Activated naive CD8-positive, alpha-beta T cell treated with anti-CD3 and anti-CD28 coated beads, Interleukin-2, amount 50 U/mL, for 24 hours (primary cell): ENCODE measurements at regions not wholly inside any gene's neighbourhood (a gene's known extent, or its start where the extent isn't known, plus 50 kb on each side); places are given as distances from the start of the nearest gene placed in this dataset.

ENCODE experiments used
- ATAC-seq: fragments of 150-1000 bp; cut with Tn5 transposase; one replicate; pipeline ENCODE4 v1.10.0; 2021
- DNase-seq: peaks from one replicate; pipeline ENCODE4 v3.0.0; 2021
- H3K27ac Mint-ChIP-seq: one replicate; pipeline ENCODE4 v1.8.0; 2021; ENCODE audit warnings: mild to moderate bottlenecking, mixed read lengths
- H3K27me3 Mint-ChIP-seq: one replicate; pipeline ENCODE4 v1.8.0; 2021; ENCODE audit warnings: mixed read lengths
- H3K36me3 Mint-ChIP-seq: one replicate; pipeline ENCODE4 v1.8.0; 2021; ENCODE audit warnings: low read depth, mixed read lengths
- H3K4me1 Mint-ChIP-seq: one replicate; pipeline ENCODE4 v1.8.0; 2021; ENCODE audit warnings: mixed read lengths
- H3K4me3 Mint-ChIP-seq: one replicate; pipeline ENCODE4 v1.8.0; 2021; ENCODE audit warnings: mild to moderate bottlenecking, moderate library complexity, mixed read lengths
- H3K9me3 Mint-ChIP-seq: one replicate; pipeline ENCODE4 v1.8.0; 2021; ENCODE audit warnings: mixed read lengths

DNA sequence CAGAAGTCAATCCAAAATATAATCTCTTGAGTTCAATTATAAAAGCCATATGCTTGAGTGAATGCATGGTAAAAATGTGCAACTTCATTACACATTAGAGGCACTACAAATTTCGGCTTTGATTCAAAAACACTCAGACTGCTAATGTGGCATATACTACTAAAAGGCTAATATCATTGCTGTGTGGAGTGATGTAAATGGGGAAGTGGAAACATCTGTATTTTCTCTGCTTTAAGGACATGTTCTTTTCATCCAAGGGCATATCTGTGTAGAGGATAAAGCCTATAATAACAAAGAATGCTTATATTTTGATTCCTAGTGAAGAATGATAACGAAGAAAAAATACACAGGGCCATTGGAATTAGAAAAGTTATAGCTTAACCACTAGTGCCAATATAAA is 643.9 kb upstream of the ZNF608 start:
- no peaks in the 10 kb centered on the region for H3K36me3 Mint-ChIP-seq
- H3K4me1 Mint-ChIP-seq, result no peaks in the 10 kb centered on the region
- H3K4me3 Mint-ChIP-seq, result no peak overlapping the region
- DNase-seq (no peak), ATAC-seq (no peak)
- H3K27ac Mint-ChIP-seq, result no peak overlapping the region
- H3K9me3 Mint-ChIP-seq, result peaks cover 9% of the 10 kb centered on the region
- H3K27me3 Mint-ChIP-seq, result no peaks in the 10 kb centered on the region

DNA sequence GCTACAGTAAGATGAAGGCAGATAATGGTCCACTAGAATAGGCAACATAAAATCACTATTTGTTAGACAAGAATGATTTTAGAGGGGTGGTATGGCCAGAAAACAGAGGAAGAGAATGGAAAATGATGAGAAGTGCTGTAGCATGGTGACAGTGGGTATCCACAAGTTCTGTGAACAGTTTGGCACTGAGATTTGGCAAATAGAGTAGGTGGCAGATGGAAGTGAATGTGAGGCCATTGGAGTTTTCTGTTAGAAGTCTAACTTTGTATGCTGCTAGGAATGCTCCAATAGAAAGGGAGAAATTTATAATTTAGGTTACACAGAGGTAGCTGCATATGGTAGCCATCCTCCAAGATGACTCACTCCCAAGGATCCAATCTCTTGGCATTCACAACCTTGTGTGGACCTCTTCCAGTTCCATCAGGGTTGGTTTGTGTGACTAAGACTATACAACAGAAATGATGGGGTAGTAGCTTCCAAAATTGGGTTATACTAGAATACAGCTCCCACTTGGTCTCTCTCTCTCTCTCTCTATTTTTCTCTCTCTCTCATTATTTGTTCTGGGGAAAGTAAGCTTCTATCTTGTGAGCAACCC is 646.9 kb upstream of the ZNF608 start:
- Mint-ChIP-seq H3K27ac (no peak overlapping the region), H3K9me3 (peaks cover 13% of the 10 kb centered on the region), H3K27me3 (no peaks in the 10 kb centered on the region), H3K4me3 (no peak overlapping the region), H3K36me3 (no peaks in the 10 kb centered on the region), H3K4me1 (no peaks in the 10 kb centered on the region)
- no peak for ATAC-seq
- DNase-seq, result no peak

DNA sequence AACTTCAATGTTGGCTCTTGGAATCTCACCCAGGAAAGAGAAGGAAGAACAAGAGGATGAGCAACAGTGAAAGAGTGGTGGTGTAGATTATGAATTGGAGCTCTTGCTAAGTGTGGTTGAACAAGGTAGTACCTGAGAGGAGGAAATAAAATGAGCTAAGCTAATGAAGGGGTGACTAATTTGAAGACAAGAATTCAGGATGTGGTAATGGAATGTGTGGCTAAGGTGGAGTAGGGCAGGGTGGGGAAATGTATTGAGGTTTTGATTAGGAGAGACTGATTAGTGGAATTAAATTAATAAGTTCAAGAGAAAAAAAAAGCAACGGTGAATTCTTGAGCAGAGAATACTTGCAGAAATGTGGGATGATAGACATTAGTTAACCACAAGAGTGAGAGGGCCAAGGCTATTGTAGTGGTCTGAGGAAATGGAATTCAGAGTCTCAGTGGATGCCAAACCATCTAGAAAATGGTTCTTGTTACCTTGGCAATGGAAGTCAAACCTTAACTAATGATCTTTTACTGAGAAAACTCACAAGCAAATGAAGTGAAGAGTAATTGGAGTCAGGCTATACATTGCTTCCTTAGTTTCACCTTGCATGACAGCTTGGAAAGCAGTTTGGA is 648.3 kb upstream of the ZNF608 start:
- H3K27ac Mint-ChIP-seq, result no peak overlapping the region
- no peak for DNase-seq
- H3K4me3 Mint-ChIP-seq, result no peak overlapping the region
- no peaks in the 10 kb centered on the region for H3K36me3 Mint-ChIP-seq
- no peaks in the 10 kb centered on the region for H3K27me3 Mint-ChIP-seq
- peaks cover 9% of the 10 kb centered on the region for H3K9me3 Mint-ChIP-seq
- H3K4me1 Mint-ChIP-seq, result no peaks in the 10 kb centered on the region
- ATAC-seq, result no peak

DNA sequence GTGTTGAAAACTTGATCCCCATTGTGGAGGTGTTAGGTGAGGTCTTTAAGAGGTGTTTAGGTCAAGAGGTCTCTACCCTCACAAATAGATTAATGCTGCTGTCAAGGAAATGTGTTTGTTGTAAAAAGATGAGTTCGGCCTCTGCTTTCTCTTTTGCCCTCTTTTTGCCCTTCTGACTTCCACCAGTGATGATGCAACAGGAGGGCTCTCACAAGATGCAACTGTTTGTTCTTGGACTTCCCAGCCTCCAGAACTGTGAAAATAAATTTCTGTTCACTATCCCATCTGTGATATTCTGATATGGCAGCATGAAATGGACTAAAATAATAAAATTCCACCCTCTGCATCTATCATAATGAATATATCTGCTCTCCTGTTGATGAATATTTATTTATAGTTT is 650.0 kb upstream of the ZNF608 start:
- H3K27me3 Mint-ChIP-seq, result no peaks in the 10 kb centered on the region
- H3K4me3 Mint-ChIP-seq, result no peak overlapping the region
- DNase-seq (no peak), ATAC-seq (no peak)
- H3K27ac Mint-ChIP-seq, result no peak overlapping the region
- H3K36me3 Mint-ChIP-seq, result no peaks in the 10 kb centered on the region
- H3K9me3 Mint-ChIP-seq, result peaks cover 9% of the 10 kb centered on the region
- no peaks in the 10 kb centered on the region for H3K4me1 Mint-ChIP-seq

DNA sequence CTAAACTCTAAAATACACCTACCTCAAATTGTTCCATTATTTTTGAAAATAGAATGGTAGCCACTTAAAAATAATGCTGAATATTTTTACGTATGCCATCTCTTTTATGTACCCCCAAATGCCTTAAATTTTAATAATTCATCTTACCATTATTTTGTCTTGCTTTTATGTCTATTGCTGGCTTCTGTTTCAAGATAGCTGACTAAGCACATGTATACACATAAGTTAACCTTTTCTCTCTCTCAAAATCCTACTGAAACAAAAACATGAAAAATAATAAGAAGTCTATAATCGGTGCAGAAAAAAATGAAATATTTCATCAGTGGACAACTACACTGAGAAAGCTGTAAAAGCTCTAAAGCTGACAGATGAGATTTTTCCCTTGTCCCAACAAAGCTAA is 652.0 kb upstream of the ZNF608 start:
- no peak overlapping the region for H3K4me3 Mint-ChIP-seq
- no peak for ATAC-seq

DNA sequence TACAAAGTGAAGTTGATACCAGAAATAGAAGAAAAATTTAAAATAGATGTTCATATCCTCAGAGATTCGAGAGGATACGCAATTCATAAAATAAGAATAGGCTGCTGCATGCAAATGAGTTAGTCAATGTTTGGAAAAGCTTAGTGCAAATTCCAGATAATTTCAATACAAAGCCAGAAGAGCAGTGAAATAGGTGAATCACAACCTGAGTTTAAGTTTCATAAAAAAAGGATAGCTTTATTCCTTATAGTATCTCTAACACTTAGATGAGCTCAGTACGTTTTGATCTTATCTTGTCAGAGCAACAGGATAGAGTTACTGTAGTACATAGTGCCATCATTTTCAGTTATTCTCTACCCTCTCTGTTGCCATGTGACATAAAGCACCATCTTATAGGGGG is 653.4 kb upstream of the ZNF608 start:
- Mint-ChIP-seq H3K9me3 (peaks cover 8% of the 10 kb centered on the region), H3K36me3 (no peaks in the 10 kb centered on the region), H3K4me3 (no peak overlapping the region), H3K27ac (no peak overlapping the region), H3K27me3 (no peaks in the 10 kb centered on the region), H3K4me1 (no peaks in the 10 kb centered on the region)
- no peak for DNase-seq
- ATAC-seq, result no peak

More for the DNA sequence above, 652.0 kb upstream of the ZNF608 start:
- peaks cover 7% of the 10 kb centered on the region for H3K9me3 Mint-ChIP-seq
- H3K27ac Mint-ChIP-seq, result no peak overlapping the region
- H3K4me1 Mint-ChIP-seq, result no peaks in the 10 kb centered on the region
- H3K27me3 Mint-ChIP-seq, result no peaks in the 10 kb centered on the region
- H3K36me3 Mint-ChIP-seq, result no peaks in the 10 kb centered on the region
- no peak for DNase-seq

DNA sequence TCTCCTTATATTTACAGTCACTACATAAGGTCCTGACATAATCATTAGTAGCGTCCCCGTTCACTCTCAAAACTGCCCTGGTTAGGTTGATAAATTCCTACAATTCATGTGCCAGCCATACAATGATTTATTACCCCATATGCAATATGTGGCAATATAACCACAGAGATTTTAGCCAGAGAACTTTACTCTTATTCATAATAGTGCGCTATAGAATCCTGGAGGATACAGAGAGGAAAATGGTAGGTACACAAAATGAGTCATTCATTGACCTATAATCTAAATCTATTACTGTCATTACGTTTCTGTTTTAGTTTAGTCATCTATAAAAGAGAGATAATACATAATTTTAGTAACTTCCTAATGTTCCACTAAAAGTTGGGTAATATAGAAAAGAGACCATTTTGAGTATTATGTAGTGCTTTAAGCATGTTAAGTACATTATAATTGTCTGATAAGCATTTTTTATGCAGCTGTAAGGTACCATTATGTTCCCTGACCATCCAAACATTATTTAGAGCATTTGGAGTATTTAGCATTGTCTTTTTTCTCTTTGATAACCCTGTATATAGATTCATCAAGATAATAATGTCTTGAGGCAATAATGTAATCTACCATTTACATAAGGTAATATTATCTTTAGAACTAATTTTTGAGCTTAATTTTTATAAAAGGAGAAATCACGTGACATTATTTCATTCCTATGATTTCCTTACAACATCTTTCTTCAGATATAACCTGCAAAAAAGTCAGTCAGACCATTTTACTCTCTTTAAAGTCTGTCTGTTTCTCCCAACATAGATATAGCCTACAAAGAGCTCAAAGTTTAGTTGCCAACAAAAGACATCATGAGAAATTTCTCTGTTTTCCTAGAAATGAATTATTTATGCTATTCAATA is 655.5 kb upstream of the ZNF608 start:
- H3K4me1 Mint-ChIP-seq, result no peaks in the 10 kb centered on the region

DNA sequence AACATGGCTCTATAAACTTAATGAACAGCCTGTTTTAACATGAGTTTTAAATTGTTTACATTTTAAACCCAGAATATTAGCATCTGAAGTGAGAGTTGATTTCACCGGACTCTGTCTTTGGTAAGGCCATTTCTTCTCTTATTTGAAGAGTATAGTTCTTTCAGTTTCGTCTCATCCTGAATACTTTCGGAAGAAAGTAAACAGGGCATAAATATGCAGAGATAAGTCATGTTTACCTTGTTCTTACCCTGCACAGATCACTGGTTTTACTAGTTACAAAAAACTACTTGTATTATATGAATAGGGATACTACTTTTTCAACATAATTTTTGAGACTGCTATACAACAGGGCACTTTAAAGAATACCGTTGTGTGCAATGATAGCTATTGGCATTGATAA is 656.3 kb upstream of the ZNF608 start:
- DNase-seq (no peak), ATAC-seq (no peak)
- no peak overlapping the region for H3K4me3 Mint-ChIP-seq
- H3K36me3 Mint-ChIP-seq, result no peaks in the 10 kb centered on the region
- H3K27ac Mint-ChIP-seq, result no peak overlapping the region
- no peaks in the 10 kb centered on the region for H3K27me3 Mint-ChIP-seq
- peaks cover 4% of the 10 kb centered on the region for H3K9me3 Mint-ChIP-seq
- no peaks in the 10 kb centered on the region for H3K4me1 Mint-ChIP-seq

More for the DNA sequence above, 655.5 kb upstream of the ZNF608 start:
- no peak for ATAC-seq
- Mint-ChIP-seq H3K27ac (no peak overlapping the region), H3K4me3 (no peak overlapping the region), H3K36me3 (no peaks in the 10 kb centered on the region), H3K9me3 (peaks cover 4% of the 10 kb centered on the region), H3K27me3 (no peaks in the 10 kb centered on the region)
- no peak for DNase-seq

DNA sequence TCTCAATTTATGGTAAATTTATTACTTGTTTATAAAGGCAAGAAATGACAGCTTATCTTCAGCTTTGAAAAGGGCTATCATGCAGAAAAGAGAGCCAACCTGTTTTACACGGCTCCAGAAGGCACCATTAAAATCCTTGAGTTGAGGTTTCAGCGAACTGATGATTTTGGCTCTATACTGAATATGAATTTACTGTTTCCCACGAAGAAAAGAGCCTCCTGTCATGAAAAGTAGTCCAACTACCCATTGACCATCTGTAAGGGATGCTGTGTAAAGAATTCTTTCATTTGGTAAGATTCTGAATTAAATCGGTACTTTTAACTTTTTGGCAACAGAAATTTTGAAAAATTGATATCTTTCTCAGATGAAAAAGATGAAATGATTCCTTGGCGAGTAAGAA is 657.6 kb upstream of the ZNF608 start:
- H3K36me3 Mint-ChIP-seq, result no peaks in the 10 kb centered on the region
- peaks cover 4% of the 10 kb centered on the region for H3K9me3 Mint-ChIP-seq
- no peak overlapping the region for H3K4me3 Mint-ChIP-seq
- H3K27ac Mint-ChIP-seq, result no peak overlapping the region
- ATAC-seq (no peak), DNase-seq (no peak)
- H3K27me3 Mint-ChIP-seq, result no peaks in the 10 kb centered on the region
- H3K4me1 Mint-ChIP-seq, result peaks cover 8% of the 10 kb centered on the region

DNA sequence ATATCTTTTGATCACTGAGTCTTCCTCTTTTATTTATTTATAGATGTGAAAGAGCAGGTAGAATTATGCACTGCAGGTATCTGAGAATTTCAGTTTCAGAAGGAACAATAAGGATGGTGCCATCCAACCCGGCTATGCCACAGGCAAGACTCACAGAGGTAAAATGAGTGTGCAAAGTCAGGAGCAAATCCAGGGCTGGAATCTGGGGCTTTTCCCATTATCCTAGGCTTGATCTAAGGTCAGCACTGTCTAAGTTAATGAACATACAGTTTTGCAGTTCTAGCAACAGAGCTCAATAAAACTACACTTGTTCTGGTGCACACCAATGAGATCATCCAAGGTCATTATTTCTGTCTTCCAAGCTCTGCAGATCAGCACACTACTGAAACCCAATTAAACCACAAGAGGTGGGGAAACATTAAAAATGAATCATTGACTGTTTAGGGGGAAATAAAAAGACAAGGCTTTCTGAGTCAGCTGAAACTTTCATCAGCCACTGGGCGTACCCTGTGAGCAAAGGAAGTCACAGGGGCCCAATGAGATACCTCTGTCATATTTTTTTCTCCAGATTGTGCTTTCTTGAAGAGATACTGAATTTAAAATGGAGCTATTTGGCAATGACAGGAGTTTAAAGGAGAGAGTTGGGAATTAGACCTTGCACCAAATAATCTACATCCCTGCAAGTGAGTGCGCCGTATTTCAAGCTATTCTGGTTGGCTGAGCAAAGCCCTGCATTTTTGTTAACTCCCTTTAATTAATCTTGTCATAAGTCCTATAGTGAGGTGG is 662.2 kb upstream of the ZNF608 start:
- ATAC-seq, result peak; percentile 92
- peaks cover 24% of the 10 kb centered on the region for H3K4me1 Mint-ChIP-seq
- no peaks in the 10 kb centered on the region for H3K9me3 Mint-ChIP-seq
- H3K4me3 Mint-ChIP-seq, result no peak overlapping the region
- no peak for DNase-seq
- H3K36me3 Mint-ChIP-seq, result no peaks in the 10 kb centered on the region
- H3K27ac Mint-ChIP-seq, result no peak overlapping the region
- no peaks in the 10 kb centered on the region for H3K27me3 Mint-ChIP-seq

DNA sequence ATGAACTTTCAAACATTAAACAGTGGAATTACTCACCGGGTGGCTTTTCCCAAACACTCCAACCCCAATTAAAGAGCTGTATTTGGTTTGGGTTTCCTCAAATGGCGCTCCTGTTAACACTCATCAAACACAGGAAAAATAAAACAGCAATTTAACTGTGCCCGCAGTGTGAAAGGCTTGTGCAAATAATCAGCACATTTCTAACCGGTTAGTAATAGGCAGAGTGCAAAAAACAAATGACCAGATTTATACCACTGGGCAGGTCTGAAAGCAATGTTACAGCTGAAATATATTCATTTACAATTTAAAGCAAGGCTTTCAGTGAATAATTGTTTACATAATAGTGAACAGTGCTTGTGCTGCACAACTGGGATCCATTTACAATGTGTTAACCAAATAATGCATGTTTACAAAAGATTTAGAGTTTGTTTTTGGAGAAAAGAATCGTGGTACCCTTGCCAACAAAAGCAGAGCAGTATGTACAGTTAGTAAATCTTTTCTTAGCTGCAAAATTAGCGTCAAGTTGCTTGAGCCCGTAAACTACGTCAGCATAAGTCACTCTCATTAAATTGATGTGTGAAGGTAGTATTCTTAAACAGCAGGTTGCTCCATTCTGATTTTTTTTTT is 662.9 kb upstream of the ZNF608 start:
- no peaks in the 10 kb centered on the region for H3K36me3 Mint-ChIP-seq
- no peaks in the 10 kb centered on the region for H3K9me3 Mint-ChIP-seq
- H3K4me1 Mint-ChIP-seq, result peaks cover 24% of the 10 kb centered on the region
- no peaks in the 10 kb centered on the region for H3K27me3 Mint-ChIP-seq
- H3K27ac Mint-ChIP-seq, result no peak overlapping the region
- H3K4me3 Mint-ChIP-seq, result no peak overlapping the region
- no peak for ATAC-seq
- DNase-seq, result no peak

DNA sequence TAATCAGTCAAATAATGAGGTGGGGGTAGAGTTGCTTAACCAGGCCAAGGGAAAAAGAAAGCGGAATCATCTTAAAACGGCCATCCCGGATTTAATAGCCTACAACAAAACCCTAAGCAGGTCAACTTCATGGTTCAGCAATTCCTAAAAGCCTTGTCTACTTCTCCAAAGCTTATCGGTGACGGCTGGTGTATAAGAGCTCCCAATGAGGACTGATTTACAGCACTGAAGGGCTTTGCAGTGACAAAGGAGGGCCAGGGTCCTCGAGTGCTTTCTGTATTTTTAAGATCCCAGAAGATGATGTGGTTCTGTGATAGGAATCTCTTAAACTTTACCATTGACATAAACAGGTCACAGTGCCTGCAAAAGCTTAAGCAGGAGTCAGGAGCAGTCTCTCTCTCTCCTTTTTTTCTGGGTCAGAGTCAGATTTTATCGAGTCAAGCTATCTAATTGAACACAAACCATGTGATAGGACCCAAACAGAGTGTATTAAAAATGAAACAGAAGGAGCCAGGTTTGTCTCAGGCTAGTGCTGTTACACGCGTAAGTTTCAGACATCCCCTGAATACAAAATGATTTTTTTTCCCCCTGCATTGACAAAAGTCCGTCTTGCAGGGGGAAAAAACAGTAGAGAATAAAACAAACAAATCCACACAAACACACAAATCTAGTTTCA is 663.6 kb upstream of the ZNF608 start:
- H3K9me3 Mint-ChIP-seq, result no peaks in the 10 kb centered on the region
- H3K4me3 Mint-ChIP-seq, result no peak overlapping the region
- no peak overlapping the region for H3K27ac Mint-ChIP-seq
- DNase-seq, result no peak
- no peaks in the 10 kb centered on the region for H3K27me3 Mint-ChIP-seq
- H3K36me3 Mint-ChIP-seq, result no peaks in the 10 kb centered on the region
- ATAC-seq, result no peak
- peaks cover 24% of the 10 kb centered on the region for H3K4me1 Mint-ChIP-seq

DNA sequence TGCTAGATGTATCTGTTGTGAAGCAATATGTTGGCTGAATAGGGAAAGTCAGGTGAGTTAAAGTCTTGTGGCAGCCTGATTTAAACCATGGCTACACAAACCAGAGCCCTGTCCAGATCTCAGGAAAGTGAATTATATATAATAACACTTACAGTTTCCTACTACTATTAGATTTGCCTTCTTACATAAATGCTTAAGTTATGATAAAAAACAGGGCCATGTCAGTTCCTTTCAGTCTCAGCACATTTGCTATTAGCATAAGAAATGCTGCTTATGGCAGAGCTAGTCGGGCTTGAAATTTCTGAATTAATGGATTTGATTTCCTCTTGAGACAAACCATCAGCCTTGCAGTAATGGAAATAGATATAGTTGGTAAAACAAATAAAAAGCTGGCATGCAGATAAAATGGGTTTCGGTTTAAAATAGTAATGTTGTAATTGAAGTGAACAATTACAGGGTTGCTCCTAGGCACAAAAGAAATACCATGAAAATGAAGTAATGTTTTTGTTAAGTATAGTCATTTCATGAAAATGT is 664.2 kb upstream of the ZNF608 start:
- Mint-ChIP-seq H3K4me3 (no peak overlapping the region), H3K36me3 (no peaks in the 10 kb centered on the region), H3K27me3 (no peaks in the 10 kb centered on the region), H3K9me3 (no peaks in the 10 kb centered on the region), H3K4me1 (peaks cover 24% of the 10 kb centered on the region), H3K27ac (no peak overlapping the region)
- no peak for DNase-seq
- no peak for ATAC-seq
